Gastroesophageal sphincter (tissue), 4 donors: ENCODE measurements at regions not wholly inside any gene's neighbourhood (a gene's known extent, or its start where the extent isn't known, plus 50 kb on each side); places are given as distances from the start of the nearest gene placed in this dataset.
A peak's percentile ranks its signal among the peaks of the same experiment; 100 is the strongest.

Experiments used
- ATAC-seq: fragments of 150-250 bp; one replicate; pipeline ENCODE4 v1.9.1; 2016; ENCODE audit warnings: mild to moderate bottlenecking, moderate library complexity
- H3K27ac ChIP-seq, 4 donors: fragments of 200-600 bp; sonication (generic) in 3 of 4; 1 replicate in 3 of 4; 2 replicates in 1 of 4; pipeline ENCODE4 v1.5.1; 2016 to 2019
- H3K27me3 ChIP-seq: fragments of 200-600 bp; sonication (generic); one replicate; pipeline ENCODE4 v1.5.1; 2019
- H3K36me3 ChIP-seq, 2 donors: fragments of 200-600 bp; sonication (generic); one replicate each; pipeline ENCODE4 v1.5.1; 2019; ENCODE audit warnings: control low read depth in 1 of 2
- H3K4me1 ChIP-seq, 3 donors: fragments of 200-600 bp; sonication (generic); 1 replicate in 2 of 3; 2 replicates in 1 of 3; pipeline ENCODE4 v1.5.1; 2016 to 2019; ENCODE audit warnings: control low read depth in 2 of 3
- H3K4me3 ChIP-seq, 2 donors: fragments of 200-600 bp; sonication (generic); one replicate each; pipeline ENCODE4 v1.5.1; 2019; ENCODE audit warnings: mild to moderate bottlenecking in 1 of 2, moderate library complexity in 1 of 2
- H3K9me3 ChIP-seq, 3 donors: fragments of 200-600 bp; sonication (generic); one replicate each; pipeline ENCODE4 v1.5.1; 2017 to 2019; ENCODE audit warnings: control low read depth in 2 of 3
- EP300 ChIP-seq: sonication (generic); formaldehyde crosslinking; IDR thresholded peaks from one replicate; pipeline ENCODE4 v1.6.1; 2017; ENCODE audit warnings: antibody characterized with exemption, mild to moderate bottlenecking
- POLR2A ChIP-seq, 2 donors: fragments of 450-650 bp; IDR thresholded peaks; one replicate each; pipeline ENCODE4 v1.6.1; 2017; ENCODE audit warnings: antibody characterized with exemption in 2 of 2, mild to moderate bottlenecking in 2 of 2, moderate library complexity in 1 of 2
- POLR2AphosphoS5 ChIP-seq: sonication (generic); formaldehyde crosslinking; IDR thresholded peaks from one replicate; pipeline ENCODE4 v1.6.1; 2017; ENCODE audit warnings: antibody characterized with exemption
- WGBS, 2 donors: methylation state at CpG; one replicate each; pipeline ENCODE4 v1.1.5; 2018; ENCODE audit warnings: low coverage in 1 of 2; 5-methylcytosine and 5-hydroxymethylcytosine counted together
- TF ChIP-seq, protein P1 (sequence below), 4 experiments: fragments of 200-600 bp in 2 of 4; fragments of 450-650 bp in 2 of 4; sonication (generic) in 1 of 4; IDR thresholded peaks; one replicate each; pipeline ENCODE4 v1.5.1; 2017 to 2019; ENCODE audit warnings: antibody characterized with exemption in 4 of 4, mild to moderate bottlenecking in 2 of 4, moderate library complexity in 2 of 4

DNA sequence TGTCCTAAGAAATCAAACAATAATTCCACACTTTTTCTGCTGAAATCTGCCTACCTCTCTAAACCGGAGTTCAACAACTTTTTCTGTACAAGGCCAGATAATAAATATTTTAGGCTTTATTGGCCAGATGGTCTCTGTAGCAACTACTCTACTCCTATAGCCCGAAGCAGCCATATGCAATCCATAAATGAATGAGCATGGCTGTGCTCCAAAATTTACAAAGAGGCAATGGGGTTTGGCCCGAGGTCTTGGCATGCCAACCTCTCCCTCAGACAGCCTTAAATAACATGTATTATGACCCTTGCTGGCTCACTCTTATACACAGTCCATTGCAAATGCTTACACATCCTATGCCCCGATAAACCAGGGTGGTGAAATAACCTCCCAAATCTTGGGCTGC, 98.6 kb upstream of the GPM6A start:
- 74 to 83% methylated on average over 3 of the region's 4 CpGs for WGBS, 2 donors
- Histone ChIP-seq H3K9me3 (no peaks in the 10 kb centered on the region), H3K27me3 (no peaks in the 10 kb centered on the region), H3K36me3 (no peaks in the 10 kb centered on the region), H3K4me3 (no peak overlapping the region), H3K27ac (no peak overlapping the region), H3K4me1 (no peaks in the 10 kb centered on the region)
- no peak for ATAC-seq
- TF ChIP-seq POLR2A (IDR thresholded peaks at IDR 0.05): no peak
- TF ChIP-seq EP300: no peak
- TF ChIP-seq, protein P1, sequence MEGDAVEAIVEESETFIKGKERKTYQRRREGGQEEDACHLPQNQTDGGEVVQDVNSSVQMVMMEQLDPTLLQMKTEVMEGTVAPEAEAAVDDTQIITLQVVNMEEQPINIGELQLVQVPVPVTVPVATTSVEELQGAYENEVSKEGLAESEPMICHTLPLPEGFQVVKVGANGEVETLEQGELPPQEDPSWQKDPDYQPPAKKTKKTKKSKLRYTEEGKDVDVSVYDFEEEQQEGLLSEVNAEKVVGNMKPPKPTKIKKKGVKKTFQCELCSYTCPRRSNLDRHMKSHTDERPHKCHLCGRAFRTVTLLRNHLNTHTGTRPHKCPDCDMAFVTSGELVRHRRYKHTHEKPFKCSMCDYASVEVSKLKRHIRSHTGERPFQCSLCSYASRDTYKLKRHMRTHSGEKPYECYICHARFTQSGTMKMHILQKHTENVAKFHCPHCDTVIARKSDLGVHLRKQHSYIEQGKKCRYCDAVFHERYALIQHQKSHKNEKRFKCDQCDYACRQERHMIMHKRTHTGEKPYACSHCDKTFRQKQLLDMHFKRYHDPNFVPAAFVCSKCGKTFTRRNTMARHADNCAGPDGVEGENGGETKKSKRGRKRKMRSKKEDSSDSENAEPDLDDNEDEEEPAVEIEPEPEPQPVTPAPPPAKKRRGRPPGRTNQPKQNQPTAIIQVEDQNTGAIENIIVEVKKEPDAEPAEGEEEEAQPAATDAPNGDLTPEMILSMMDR (IDR thresholded peaks at IDR 0.05): no peak
- TF ChIP-seq POLR2AphosphoS5: no peak

DNA sequence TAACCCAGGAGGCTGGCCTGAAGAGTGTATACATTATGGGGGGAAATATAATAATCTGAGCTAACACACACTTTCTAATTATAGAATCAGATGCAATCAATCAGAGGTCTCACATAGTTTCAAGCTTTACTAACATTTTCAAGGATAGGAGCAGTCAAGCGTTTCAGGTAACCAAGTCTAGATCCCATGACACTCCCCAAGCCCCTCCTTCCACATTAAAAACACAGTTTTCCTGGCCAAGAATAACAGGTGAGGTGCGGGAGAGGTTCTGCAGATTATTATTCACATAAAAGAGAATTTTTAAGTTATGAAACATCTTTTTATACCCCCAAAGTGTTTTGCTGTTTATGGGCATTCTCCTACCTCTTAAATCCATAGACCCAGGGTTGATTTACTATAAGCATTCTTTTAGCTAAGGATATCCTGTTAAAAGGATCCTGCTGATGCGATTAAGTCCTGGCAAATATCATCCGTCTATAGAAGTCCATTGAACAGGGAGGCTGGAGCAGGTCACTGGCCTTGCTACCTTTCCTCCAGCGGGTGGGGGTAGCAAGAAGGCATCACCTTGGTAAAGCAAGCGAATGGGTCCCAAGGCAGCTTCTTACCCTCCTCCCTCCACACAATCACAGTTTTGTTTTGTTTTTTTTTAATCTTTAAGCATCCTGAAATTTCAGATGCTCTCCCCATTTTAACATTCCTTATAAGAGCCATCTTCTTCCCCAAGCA, 104.7 kb upstream of the GPM6A start:
- 58 to 85% methylated on average over 5 of the region's 6 CpGs for WGBS, 2 donors

DNA sequence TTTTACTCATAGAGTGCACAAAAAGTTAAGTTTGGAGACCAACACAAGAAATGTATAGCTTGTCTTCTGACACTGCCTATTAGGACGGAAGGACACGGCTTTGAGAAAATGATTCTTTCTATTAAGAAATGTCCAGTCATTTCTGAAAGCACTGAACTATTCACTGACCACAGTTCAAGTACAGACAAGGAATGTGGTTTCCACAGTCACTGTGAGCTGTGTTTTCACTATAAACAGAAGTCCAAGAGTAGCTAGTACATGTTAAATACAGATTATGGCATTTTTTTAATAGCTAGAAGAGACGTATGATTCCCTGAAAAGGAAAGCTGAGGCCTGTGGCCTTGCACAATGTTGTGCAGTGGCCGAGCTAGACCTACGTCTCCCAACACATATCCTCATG, 115.1 kb upstream of the GPM6A start:
- H3K27ac ChIP-seq: peak overlapping the region; percentile 22 to 80 (median 74)
- H3K9me3 ChIP-seq: no peaks in the 10 kb centered on the region
- no peaks in the 10 kb centered on the region for H3K27me3 ChIP-seq
- H3K36me3 ChIP-seq: no peaks in the 10 kb centered on the region
- peaks cover 0 to 21% (median 0%) of the 10 kb centered on the region in 3 donors for H3K4me1 ChIP-seq
- no peak for TF ChIP-seq EP300
- TF ChIP-seq POLR2A (IDR thresholded peaks at IDR 0.05): no peak
- no peak for TF ChIP-seq POLR2AphosphoS5
- TF ChIP-seq, protein P1 (IDR thresholded peaks at IDR 0.05): no peak
- WGBS, 2 donors: 38 to 69% methylated on average over 5 of the region's 5 CpGs
- ATAC-seq: peak; percentile 90
- no peak overlapping the region for H3K4me3 ChIP-seq

More for the DNA sequence above, 104.7 kb upstream of the GPM6A start:
- H3K4me3 ChIP-seq: no peak overlapping the region
- ATAC-seq: no peak
- no peaks in the 10 kb centered on the region for H3K9me3 ChIP-seq
- no peaks in the 10 kb centered on the region for H3K27me3 ChIP-seq
- TF ChIP-seq, protein P1 (IDR thresholded peaks at IDR 0.05): no peak
- no peak for TF ChIP-seq POLR2AphosphoS5
- no peak for TF ChIP-seq POLR2A (IDR thresholded peaks at IDR 0.05)
- TF ChIP-seq EP300: no peak
- H3K27ac ChIP-seq: no peak overlapping the region
- no peaks in the 10 kb centered on the region for H3K4me1 ChIP-seq
- no peaks in the 10 kb centered on the region for H3K36me3 ChIP-seq

DNA sequence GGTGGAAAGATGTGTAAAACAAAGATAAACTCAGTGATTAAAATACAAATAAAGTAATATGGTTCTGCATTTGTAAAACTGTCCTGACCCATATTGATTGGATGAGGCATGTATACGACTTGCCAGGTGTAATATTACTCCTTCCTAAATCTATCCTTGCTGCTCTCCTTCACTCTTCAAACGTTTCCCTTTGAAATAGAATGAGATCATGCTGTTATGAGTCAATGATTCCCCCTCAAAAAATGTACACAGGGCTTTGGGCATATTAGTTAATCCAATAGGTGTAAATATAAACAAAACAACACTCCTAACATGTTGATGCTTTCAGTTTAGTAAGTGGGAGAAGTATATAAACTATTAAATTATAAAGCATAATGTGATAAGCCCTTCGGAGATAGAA, 117.4 kb upstream of the GPM6A start:
- 48 to 50% methylated on average over 1 to 3 of the region's 3 CpGs for WGBS, 2 donors
- no peak for TF ChIP-seq POLR2AphosphoS5
- TF ChIP-seq, protein P1 (IDR thresholded peaks at IDR 0.05): no peak
- TF ChIP-seq POLR2A (IDR thresholded peaks at IDR 0.05): no peak
- TF ChIP-seq EP300: no peak
- peak overlapping the region in 1 of 4 donors; percentile 80 for H3K27ac ChIP-seq
- H3K4me1 ChIP-seq: peaks cover 0 to 21% (median 0%) of the 10 kb centered on the region in 3 donors
- no peak overlapping the region for H3K4me3 ChIP-seq
- no peaks in the 10 kb centered on the region for H3K9me3 ChIP-seq
- H3K36me3 ChIP-seq: no peaks in the 10 kb centered on the region
- H3K27me3 ChIP-seq: no peaks in the 10 kb centered on the region
- no peak for ATAC-seq

DNA sequence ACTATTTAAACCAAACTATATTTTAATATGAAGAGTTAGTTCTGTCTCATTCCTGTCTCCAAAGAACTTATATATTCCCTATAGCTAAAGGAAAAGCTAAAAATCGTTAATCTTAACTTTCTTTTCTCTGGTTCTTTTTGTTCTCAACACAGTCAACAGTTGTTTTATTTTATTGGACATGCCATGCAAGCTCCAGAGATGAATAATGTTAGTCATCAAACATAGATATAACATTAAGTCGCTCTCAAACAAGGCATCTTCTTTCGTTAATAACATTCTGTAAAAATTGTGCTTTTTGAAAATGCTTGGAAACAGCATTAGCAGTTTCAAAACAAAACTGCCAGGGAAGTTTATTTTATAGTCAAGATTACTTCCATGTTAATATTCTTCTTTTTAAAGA, 117.9 kb upstream of the GPM6A start:
- Histone ChIP-seq H3K27ac (no peak overlapping the region), H3K9me3 (no peaks in the 10 kb centered on the region), H3K27me3 (no peaks in the 10 kb centered on the region), H3K36me3 (no peaks in the 10 kb centered on the region), H3K4me3 (no peak overlapping the region), H3K4me1 (peaks cover 0 to 21% (median 0%) of the 10 kb centered on the region in 3 donors)
- WGBS, 2 donors: 44 to 48% methylated on average over 3 of the region's 3 CpGs
- ATAC-seq: no peak
- TF ChIP-seq POLR2A (IDR thresholded peaks at IDR 0.05) (no peak), POLR2AphosphoS5 (no peak), EP300 (no peak)
- TF ChIP-seq, protein P1 (IDR thresholded peaks at IDR 0.05): no peak
